NCI-H146 treated with DMSO at 0.1 percent for 48 hours (cell line): ENCODE measurements at regions not wholly inside any gene's neighbourhood (a gene's known extent, or its start where the extent isn't known, plus 50 kb on each side); places are given as distances from the start of the nearest gene placed in this dataset.

ENCODE experiments used
- DNase-seq: peaks from one replicate; lab custom pipeline; 2025; ENCODE audit not compliant: unreplicated experiment; lab: John Stamatoyannopoulos, UW

GRCh38 chr2:118705032-118705431 is 142.4 kb downstream of the EN1 start:
- DNase-seq = no peak

DNA sequence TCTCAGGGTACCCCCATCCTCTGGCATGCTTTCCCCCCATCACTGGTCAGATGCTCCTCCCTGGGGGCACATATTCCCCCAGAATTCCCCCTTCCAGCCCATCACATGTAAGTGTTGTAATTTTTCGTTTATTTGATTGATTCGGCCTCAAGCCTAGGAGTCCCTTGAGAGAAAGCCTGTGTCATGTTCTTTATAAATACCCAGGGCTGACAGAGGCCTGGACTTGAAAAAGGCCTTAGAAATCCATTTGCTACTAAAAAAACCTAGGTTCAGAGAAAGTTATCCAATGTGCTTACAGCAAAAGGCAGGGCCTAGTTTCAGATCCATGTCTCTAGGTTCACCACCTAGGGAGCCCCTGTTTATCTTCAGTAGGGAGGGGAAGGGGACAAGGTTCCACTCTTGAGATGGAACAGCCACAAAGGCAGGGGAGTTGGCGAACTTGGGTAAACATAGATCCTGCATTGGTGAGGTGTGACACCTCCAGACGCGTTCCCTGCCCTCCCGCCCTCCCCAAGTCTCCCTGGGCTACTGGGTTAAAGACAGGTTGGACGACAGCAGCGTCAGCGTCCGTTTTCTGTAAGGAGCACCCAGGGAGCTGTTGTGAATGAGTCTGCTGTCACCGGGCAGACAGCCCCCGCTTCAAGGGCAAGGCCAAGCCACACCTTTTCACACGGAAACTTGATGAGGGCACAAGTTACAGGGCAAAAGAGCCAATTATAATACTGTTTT is 147.8 kb downstream of the EN1 start:
- no peak for DNase-seq

- DNase-seq = no peak
Observed at GRCh38 chr2:118698564-118698963, 148.9 kb downstream of the EN1 start.

DNA sequence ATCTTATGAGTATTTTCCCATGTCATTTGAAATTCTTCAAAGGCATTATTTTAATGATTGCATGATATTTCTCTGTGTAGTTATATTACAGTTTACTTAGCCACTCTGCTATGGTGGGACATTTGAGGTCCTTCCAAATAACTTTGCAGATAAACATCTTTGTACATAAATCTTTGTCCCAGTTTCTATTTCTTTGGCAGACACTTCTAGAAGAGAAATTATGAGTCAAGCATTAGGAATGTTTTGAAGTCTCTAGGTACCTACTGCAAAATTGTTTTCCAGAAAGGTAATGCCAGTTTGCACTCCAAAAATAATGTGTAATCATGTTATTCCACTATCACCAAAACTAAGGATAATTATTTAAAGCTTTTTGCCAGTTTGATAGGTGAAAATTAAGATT is 149.7 kb downstream of the EN1 start:
- no peak for DNase-seq

DNA sequence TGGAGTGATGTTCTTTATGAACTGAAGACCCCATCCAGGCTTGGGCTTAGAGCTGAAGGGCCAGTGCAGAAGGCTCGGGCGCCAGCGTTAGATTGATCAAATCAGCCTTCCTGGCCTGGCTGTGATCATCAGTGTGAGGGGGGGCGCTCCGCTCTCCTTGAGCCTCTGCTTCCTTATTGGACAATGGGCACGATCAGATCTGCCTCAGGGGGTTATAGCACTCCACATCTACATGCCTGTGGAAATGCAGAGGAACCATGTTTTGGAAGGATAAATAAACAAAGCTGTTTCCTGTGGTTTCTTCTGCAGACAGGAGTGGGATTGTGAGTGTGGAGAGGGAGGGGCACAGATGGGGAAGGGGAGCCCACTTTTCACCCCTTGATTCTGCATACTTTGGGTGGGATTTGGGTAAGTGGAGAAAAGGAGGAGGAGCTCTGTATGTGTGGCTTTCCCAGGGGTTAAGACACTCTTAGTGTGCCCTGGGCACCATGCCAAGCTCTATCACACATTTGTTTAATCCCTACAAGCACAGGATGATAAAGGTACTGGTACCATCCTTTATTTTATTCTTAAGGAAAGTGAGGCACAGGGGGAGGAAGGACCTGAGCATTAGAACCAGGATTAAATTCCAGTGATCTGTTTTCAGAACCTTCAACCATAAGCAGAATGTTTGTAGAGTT is 150.5 kb downstream of the EN1 start:
- no peak for DNase-seq

GRCh38 chr2:118693287-118693822 is 154.1 kb downstream of the EN1 start:
- no peak for DNase-seq

- DNase-seq = no peak
Observed at GRCh38 chr2:118689874-118690273, 157.6 kb downstream of the EN1 start.

GRCh38 chr2:118689456-118689855 is 158.0 kb downstream of the EN1 start:
- no peak for DNase-seq

GRCh38 chr2:118689033-118689432 is 158.4 kb downstream of the EN1 start:
- no peak for DNase-seq

GRCh38 chr2:118687698-118688097 is 159.8 kb downstream of the EN1 start:
- no peak for DNase-seq

DNA sequence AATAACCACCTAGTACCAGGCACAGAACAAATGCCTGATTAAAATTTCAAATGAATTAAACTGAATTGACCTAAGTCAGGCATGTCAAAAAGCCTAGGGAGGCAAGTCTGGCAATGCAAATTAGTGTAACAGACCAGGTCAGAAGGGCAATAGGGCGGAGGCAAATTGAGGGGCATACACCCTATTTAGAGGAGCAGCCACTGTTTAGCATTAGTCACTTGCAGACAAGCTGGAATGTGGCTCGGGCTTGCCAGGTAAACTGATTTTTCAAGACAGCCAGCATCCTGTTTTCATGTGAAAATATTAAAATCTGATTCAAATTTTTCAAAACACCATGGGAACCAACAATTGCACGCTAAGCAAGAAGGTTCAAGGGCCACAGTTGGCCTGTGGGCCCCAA is 160.3 kb downstream of the EN1 start:
- DNase-seq = no peak

GRCh38 chr2:118686346-118686745 is 161.1 kb downstream of the EN1 start:
- no peak for DNase-seq

- DNase-seq = no peak
Observed at GRCh38 chr2:118683460-118683859, 164.0 kb downstream of the EN1 start.

DNA sequence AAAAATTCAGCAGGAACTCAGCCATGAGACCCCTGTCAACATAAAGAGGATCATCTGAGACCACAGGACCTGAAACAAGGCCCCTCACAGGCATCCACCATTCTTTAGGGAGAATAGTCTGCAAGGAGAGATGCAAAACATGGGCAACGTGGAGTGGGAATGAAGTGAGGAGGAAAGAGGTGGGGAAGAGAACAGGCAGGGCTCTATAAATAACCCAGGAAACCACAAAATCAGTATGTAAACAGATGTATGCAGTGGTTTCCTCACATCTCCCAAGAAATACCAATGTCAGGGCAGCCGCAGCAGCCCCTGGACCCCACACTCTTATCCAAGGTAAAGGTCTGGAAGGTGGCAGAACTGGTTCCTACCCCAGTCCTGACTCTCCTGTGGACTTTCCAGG is 168.5 kb downstream of the EN1 start:
- DNase-seq = no peak

DNA sequence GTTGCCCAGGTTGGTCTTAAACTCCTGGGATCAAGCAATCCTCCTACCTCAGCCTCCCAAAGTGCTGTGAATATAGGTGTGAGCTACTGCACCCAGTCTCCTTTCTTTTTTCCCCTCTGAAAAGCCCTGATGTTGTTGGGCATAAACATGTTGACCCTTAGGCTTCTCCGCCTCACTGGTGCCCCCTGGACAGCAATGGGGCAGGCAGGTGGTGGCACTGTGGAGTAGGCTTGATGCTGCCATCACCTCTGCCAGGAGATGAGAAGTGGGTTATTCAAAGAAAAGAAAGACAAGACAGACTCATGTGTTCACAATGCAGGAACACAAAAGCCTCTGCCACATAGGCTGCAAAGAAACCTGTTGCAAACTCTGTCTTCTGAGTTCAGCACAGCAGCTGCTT is 169.9 kb downstream of the EN1 start:
- DNase-seq = no peak

DNA sequence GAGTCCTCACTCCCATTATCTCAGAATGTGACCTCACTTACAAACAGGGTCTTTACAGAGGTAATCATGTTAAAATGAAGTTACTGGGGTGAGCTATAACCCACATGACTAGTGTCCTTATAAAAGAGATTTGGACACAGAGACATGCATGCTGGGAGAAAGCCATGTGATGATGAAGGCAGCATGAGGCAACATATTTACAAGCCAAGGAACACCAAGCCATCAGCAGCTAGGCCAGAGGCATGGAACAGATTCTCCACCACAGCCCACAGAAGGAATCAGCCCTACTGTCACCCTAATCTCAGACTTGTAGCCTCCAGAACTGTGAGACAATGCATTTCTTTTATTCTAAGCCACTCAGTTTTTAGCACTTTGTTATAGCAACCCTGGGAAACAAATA is 171.9 kb downstream of the EN1 start:
- DNase-seq = no peak

- DNase-seq = no peak
Observed at GRCh38 chr2:118672571-118673158, 174.8 kb downstream of the EN1 start.

DNA sequence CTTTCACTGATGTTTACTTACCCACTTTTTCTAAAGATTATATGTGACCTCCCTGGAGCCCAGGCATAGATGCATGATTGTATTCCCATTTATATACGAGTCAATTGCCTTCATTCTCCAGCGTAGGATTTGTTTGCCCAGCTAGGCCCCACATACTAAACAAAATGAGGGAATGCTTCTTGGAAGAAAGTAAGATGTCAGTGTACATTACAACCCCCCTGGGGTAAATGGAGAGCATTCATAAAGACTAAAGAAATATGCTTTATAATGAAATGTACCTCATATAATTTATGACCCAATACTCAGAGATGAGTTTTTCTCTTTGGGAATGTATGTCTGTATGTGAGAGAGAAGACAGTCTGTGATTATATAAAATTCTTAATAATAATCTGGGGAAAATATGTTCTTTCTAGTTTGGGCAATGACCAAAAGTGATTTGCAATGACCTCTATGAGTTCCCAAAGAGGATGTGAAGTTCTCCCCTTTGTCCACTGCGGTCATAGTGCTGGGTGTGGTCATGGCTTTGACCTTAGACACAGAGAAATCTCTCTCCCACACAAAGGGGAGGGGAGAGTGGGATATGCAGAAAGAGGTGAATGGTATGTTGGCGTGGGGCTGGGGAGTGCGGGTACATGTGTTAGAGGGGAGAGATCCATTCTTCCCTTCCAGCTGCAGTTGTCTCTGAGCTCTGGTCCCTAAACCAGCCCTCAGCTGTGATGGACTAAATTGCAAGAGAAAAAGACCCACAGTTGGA is 175.6 kb downstream of the EN1 start:
- no peak for DNase-seq

GRCh38 chr2:118670838-118671237 is 176.6 kb downstream of the EN1 start:
- no peak for DNase-seq

DNA sequence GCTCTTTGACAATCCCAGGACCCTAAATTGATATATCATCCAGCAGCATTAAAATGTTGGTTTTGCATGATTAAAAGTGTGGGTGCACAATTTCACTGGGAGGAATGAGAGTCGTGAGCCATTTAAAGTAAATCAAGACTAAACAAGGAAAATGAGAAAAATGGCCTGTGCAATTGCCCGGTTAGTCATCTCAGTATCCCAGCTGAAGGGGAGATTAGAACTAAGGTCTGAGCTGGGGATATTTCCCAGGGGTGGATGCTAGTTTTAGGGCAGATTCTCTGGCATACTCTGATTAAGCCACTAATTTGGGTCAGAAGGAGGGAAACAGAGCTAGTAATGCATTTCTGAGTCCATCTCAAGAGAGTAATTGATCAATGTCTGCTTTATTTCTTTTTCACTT is 177.2 kb downstream of the EN1 start:
- no peak for DNase-seq

GRCh38 chr2:118669654-118670053 is 177.8 kb downstream of the EN1 start:
- no peak for DNase-seq
